ENCODE measurements at regions not wholly inside any gene's neighbourhood (a gene's known extent, or its start where the extent isn't known, plus 50 kb on each side); places are given as distances from the start of the nearest gene placed in this dataset.
"Not testable (repeated sequence)": the region's sequence is repeated elsewhere in the genome, so short reads cannot be mapped to it uniquely, and the experiment has no call there.

DNA sequence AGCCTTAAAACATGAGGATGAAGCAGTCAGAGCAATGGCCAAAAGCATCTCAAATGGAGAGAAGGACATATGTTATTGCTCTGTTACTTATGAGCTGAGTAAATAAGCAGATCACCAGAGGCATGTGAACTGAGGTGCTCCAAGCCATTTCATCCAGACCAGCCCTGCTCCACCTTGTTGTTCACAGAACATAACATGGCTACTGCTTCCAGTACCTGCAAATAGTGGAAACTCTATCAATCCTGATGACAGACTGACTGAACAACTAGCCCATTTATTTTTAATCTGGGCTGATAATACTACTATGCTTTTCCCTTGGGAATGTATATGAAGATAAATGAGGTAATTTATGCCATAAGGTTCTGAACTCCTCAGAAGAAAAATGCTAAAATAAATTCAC, 1164.7 kb downstream of the FAM181B start:
- Histone ChIP-seq H3K4me3 (ENCODE audit: control insufficient read depth in 1 of 2, extremely low read depth in 1 of 2, low read length in 1 of 2) (no peak overlapping the region), H3K36me3 (ENCODE audit: control insufficient read depth in 2 of 2, extremely low read depth in 1 of 2, insufficient read depth in 1 of 2, low read length in 1 of 2) (no peaks in the 10 kb centered on the region), H3K27ac (ENCODE audit: low read length) (no peak overlapping the region), H3K27me3 (replicated peaks in 1 of 2; ENCODE audit: control insufficient read depth in 2 of 2, extremely low read depth in 1 of 2, insufficient read depth in 2 of 2, low read length in 1 of 2) (no peaks in the 10 kb centered on the region), H3K9me3 (no peaks in the 10 kb centered on the region), H3K4me1 (ENCODE audit: control insufficient read depth in 1 of 2, extremely low read depth in 1 of 2, insufficient read depth in 2 of 2, low read length in 2 of 2) (no peaks in the 10 kb centered on the region)
- DNase-seq (no peak), ATAC-seq (replicated peaks in 1 of 4) (no peak)
- no peaks in the 10 kb centered on the region for H3K4me1 Mint-ChIP-seq
- CTCF ChIA-PET, result no interaction called here
- POLR2A ChIA-PET, result no interaction called here
- H3K27ac Mint-ChIP-seq, result no peak overlapping the region
- no peak overlapping the region for H3K4me3 Mint-ChIP-seq
- H3K9me3 Mint-ChIP-seq, result no peaks in the 10 kb centered on the region
- no peaks in the 10 kb centered on the region for H3K27me3 Mint-ChIP-seq
- H3K36me3 Mint-ChIP-seq, result no peaks in the 10 kb centered on the region

GRCh38 chr11:81548123-81548522, 1185.5 kb downstream of the FAM181B start:
- ChIA-PET POLR2A (no interaction called here), CTCF (no interaction called here)
- H3K9me3 ChIP-seq, result no peaks in the 10 kb centered on the region
- WGBS (ENCODE audit: insufficient coverage), result 0% methylated on average over 1 of the region's 1 CpG
- H3K36me3 ChIP-seq (ENCODE audit: control insufficient read depth in 2 of 2, extremely low read depth in 1 of 2, insufficient read depth in 1 of 2, low read length in 1 of 2), result no peaks in the 10 kb centered on the region
- peaks cover 0 to 5% (median 2%) of the 10 kb centered on the region in 3 donors for H3K9me3 Mint-ChIP-seq
- H3K4me3 Mint-ChIP-seq, result no peak overlapping the region
- no peaks in the 10 kb centered on the region for H3K27me3 ChIP-seq (replicated peaks in 1 of 2; ENCODE audit: control insufficient read depth in 2 of 2, extremely low read depth in 1 of 2, insufficient read depth in 2 of 2, low read length in 1 of 2)
- H3K27ac ChIP-seq (ENCODE audit: low read length), result no peak overlapping the region
- no peaks in the 10 kb centered on the region for H3K4me1 Mint-ChIP-seq
- ATAC-seq (replicated peaks in 1 of 4), result no peak
- H3K4me1 ChIP-seq (ENCODE audit: control insufficient read depth in 1 of 2, extremely low read depth in 1 of 2, insufficient read depth in 2 of 2, low read length in 2 of 2), result no peaks in the 10 kb centered on the region
- H3K36me3 Mint-ChIP-seq, result no peaks in the 10 kb centered on the region
- H3K27me3 Mint-ChIP-seq, result no peaks in the 10 kb centered on the region
- H3K27ac Mint-ChIP-seq, result no peak overlapping the region
- H3K4me3 ChIP-seq (ENCODE audit: control insufficient read depth in 1 of 2, extremely low read depth in 1 of 2, low read length in 1 of 2), result no peak overlapping the region
- DNase-seq, result no peak

- H3K36me3 Mint-ChIP-seq; H3K27ac ChIP-seq (ENCODE audit: low read length); H3K9me3 ChIP-seq; H3K36me3 ChIP-seq (ENCODE audit: control insufficient read depth in 2 of 2, extremely low read depth in 1 of 2, insufficient read depth in 1 of 2, low read length in 1 of 2); H3K4me3 Mint-ChIP-seq; H3K27me3 ChIP-seq (replicated peaks in 1 of 2; ENCODE audit: control insufficient read depth in 2 of 2, extremely low read depth in 1 of 2, insufficient read depth in 2 of 2, low read length in 1 of 2); H3K4me1 Mint-ChIP-seq; H3K27me3 Mint-ChIP-seq; POLR2A ChIA-PET; H3K9me3 Mint-ChIP-seq; H3K27ac Mint-ChIP-seq; H3K4me3 ChIP-seq (ENCODE audit: control insufficient read depth in 1 of 2, extremely low read depth in 1 of 2, low read length in 1 of 2); ATAC-seq (replicated peaks in 1 of 4); CTCF ChIA-PET; DNase-seq; H3K4me1 ChIP-seq (ENCODE audit: control insufficient read depth in 1 of 2, extremely low read depth in 1 of 2, insufficient read depth in 2 of 2, low read length in 2 of 2): not testable (repeated sequence)
- WGBS (ENCODE audit: insufficient coverage), result 96% methylated on average over 10 of the region's 12 CpGs
Observed at GRCh38 chr11:81539806-81540205, 1193.9 kb downstream of the FAM181B start.

DNA sequence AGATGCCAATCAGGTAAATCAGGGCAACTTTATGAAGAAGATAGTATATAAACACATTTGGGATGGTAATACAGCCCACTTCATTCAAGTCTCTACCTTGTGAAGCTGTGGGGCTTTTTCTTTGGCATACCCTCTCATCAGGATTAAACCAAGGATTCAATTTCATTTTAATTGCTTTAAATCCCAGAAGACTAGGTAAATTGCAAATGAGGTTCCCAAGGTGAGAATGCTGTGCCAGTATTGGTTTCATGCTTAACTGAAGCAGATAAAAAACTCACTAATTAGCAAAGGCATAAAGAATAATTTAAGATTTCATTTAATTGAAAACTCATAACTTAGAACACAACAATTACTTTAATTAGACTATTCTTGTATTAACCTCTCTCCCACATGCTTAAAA, 1218.1 kb downstream of the FAM181B start:
- no peak overlapping the region for H3K27ac Mint-ChIP-seq

DNA sequence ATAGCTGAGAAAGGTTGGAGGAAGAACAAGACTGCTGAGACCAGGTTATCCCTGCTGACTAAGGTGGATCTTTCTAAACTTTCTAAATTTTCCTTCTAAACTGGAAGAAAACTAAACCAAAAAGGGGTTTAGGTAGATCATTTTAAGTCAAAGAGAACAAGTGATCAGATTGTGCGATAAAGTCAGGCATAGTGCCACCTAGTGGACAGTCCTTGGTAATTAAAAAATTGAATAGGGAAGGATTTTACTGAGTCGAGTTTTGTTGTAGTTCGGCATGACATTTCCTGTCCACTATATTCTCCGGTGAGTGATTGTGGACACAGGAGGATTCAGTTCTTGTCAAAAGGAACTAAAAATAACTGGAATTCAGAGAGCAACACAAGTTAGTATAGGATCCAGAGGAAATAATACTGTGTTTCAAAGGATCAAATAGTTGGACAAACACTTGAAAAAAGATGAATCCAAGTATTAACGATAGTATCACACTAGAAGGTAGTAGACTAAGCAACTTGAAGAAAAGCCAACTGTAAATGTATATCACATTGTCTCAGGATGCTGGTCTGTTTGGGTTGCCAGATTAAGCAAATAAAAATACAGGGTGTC, 1236.4 kb downstream of the FAM181B start:
- Mint-ChIP-seq H3K9me3 (peaks cover 0 to 3% (median 0%) of the 10 kb centered on the region in 3 donors), H3K27ac (no peak overlapping the region), H3K4me1 (no peaks in the 10 kb centered on the region), H3K27me3 (peaks cover 0 to 4% of the 10 kb centered on the region in 2 donors), H3K4me3 (no peak overlapping the region), H3K36me3 (no peaks in the 10 kb centered on the region)
- H3K4me3 ChIP-seq (ENCODE audit: control insufficient read depth in 1 of 2, extremely low read depth in 1 of 2, low read length in 1 of 2), result no peak overlapping the region
- ATAC-seq (replicated peaks in 1 of 4) (no peak), DNase-seq (peak in 1 of 35 experiments; percentile 19)
- ChIA-PET CTCF (interaction anchor here (0.6 to 0.8 kb wide), 2 partner anchors 45 to 1153 kb away, joined by 3 to 4 read pairs; no protein-coding TSS in a partner anchor), POLR2A (no interaction called here)
- no peaks in the 10 kb centered on the region for H3K9me3 ChIP-seq
- no peaks in the 10 kb centered on the region for H3K27me3 ChIP-seq (replicated peaks in 1 of 2; ENCODE audit: control insufficient read depth in 2 of 2, extremely low read depth in 1 of 2, insufficient read depth in 2 of 2, low read length in 1 of 2)
- H3K4me1 ChIP-seq (ENCODE audit: control insufficient read depth in 1 of 2, extremely low read depth in 1 of 2, insufficient read depth in 2 of 2, low read length in 2 of 2), result no peaks in the 10 kb centered on the region
- no peaks in the 10 kb centered on the region for H3K36me3 ChIP-seq (ENCODE audit: control insufficient read depth in 2 of 2, extremely low read depth in 1 of 2, insufficient read depth in 1 of 2, low read length in 1 of 2)
- no CpG with 5 or more reads among the region's 5 CpGs for WGBS (ENCODE audit: insufficient coverage)
- H3K27ac ChIP-seq (ENCODE audit: low read length), result no peak overlapping the region

More for the DNA sequence above, 1218.1 kb downstream of the FAM181B start:
- Histone ChIP-seq H3K9me3 (no peaks in the 10 kb centered on the region), H3K4me1 (ENCODE audit: control insufficient read depth in 1 of 2, extremely low read depth in 1 of 2, insufficient read depth in 2 of 2, low read length in 2 of 2) (no peaks in the 10 kb centered on the region), H3K36me3 (ENCODE audit: control insufficient read depth in 2 of 2, extremely low read depth in 1 of 2, insufficient read depth in 1 of 2, low read length in 1 of 2) (no peaks in the 10 kb centered on the region), H3K27ac (ENCODE audit: low read length) (no peak overlapping the region), H3K4me3 (ENCODE audit: control insufficient read depth in 1 of 2, extremely low read depth in 1 of 2, low read length in 1 of 2) (no peak overlapping the region), H3K27me3 (replicated peaks in 1 of 2; ENCODE audit: control insufficient read depth in 2 of 2, extremely low read depth in 1 of 2, insufficient read depth in 2 of 2, low read length in 1 of 2) (no peaks in the 10 kb centered on the region)
- H3K4me1 Mint-ChIP-seq, result no peaks in the 10 kb centered on the region
- ChIA-PET POLR2A (no interaction called here), CTCF (no interaction called here)
- H3K36me3 Mint-ChIP-seq, result no peaks in the 10 kb centered on the region
- H3K4me3 Mint-ChIP-seq, result no peak overlapping the region
- DNase-seq (no peak), ATAC-seq (replicated peaks in 1 of 4) (no peak)
- H3K27me3 Mint-ChIP-seq, result no peaks in the 10 kb centered on the region
- peaks cover 4 to 10% (median 4%) of the 10 kb centered on the region in 3 donors for H3K9me3 Mint-ChIP-seq

DNA sequence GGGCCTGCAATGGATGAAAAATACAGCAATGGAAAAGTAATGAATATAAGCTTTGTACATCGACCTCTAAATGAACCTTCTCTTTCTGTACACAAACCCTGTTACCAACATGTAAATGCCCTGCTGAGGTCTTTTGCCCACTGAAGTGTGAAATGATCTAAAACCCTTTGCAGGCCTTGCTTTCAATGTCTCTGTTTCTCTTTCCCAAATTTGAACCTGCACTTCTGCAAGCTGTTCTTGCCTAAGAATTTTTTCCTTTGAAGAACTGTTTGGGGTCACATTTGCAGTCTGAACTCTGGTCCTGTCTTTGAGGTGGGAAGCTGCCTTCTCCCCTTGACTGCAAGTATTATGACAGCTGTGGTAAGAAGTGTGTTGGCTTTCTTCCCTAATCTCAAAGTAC, 1237.1 kb downstream of the FAM181B start:
- ATAC-seq (replicated peaks in 1 of 4) (no peak), DNase-seq (no peak)
- Mint-ChIP-seq H3K27ac (no peak overlapping the region), H3K27me3 (peaks cover 0 to 4% of the 10 kb centered on the region in 2 donors), H3K36me3 (no peaks in the 10 kb centered on the region), H3K4me3 (no peak overlapping the region), H3K9me3 (no peaks in the 10 kb centered on the region), H3K4me1 (no peaks in the 10 kb centered on the region)
- H3K36me3 ChIP-seq (ENCODE audit: control insufficient read depth in 2 of 2, extremely low read depth in 1 of 2, insufficient read depth in 1 of 2, low read length in 1 of 2), result no peaks in the 10 kb centered on the region
- POLR2A ChIA-PET, result no interaction called here
- H3K9me3 ChIP-seq, result no peaks in the 10 kb centered on the region
- H3K27ac ChIP-seq (ENCODE audit: low read length), result no peak overlapping the region
- WGBS (ENCODE audit: insufficient coverage), result no CpG with 5 or more reads among the region's 1 CpG
- no peaks in the 10 kb centered on the region for H3K4me1 ChIP-seq (ENCODE audit: control insufficient read depth in 1 of 2, extremely low read depth in 1 of 2, insufficient read depth in 2 of 2, low read length in 2 of 2)
- no peaks in the 10 kb centered on the region for H3K27me3 ChIP-seq (replicated peaks in 1 of 2; ENCODE audit: control insufficient read depth in 2 of 2, extremely low read depth in 1 of 2, insufficient read depth in 2 of 2, low read length in 1 of 2)
- H3K4me3 ChIP-seq (ENCODE audit: control insufficient read depth in 1 of 2, extremely low read depth in 1 of 2, low read length in 1 of 2), result no peak overlapping the region
- CTCF ChIA-PET, result interaction anchor here in 1 of 2 donors (0.8 kb wide), 1 partner anchor 44 kb away, joined by 3 read pairs; no protein-coding TSS in a partner anchor

- POLR2A ChIA-PET, result no interaction called here
- H3K4me3 Mint-ChIP-seq, result no peak overlapping the region
Observed at GRCh38 chr11:81495699-81496292, 1237.9 kb downstream of the FAM181B start.

More at GRCh38 chr11:81495699-81496292, 1237.9 kb downstream of the FAM181B start:
- no peaks in the 10 kb centered on the region for H3K4me1 ChIP-seq (ENCODE audit: control insufficient read depth in 1 of 2, extremely low read depth in 1 of 2, insufficient read depth in 2 of 2, low read length in 2 of 2)
- H3K4me1 Mint-ChIP-seq, result no peaks in the 10 kb centered on the region
- no peak for ATAC-seq (replicated peaks in 1 of 4)
- no peak overlapping the region for H3K27ac Mint-ChIP-seq
- H3K9me3 Mint-ChIP-seq, result no peaks in the 10 kb centered on the region
- no CpG with 5 or more reads among the region's 4 CpGs for WGBS (ENCODE audit: insufficient coverage)
- H3K4me3 ChIP-seq (ENCODE audit: control insufficient read depth in 1 of 2, extremely low read depth in 1 of 2, low read length in 1 of 2), result no peak overlapping the region
- H3K27me3 ChIP-seq (replicated peaks in 1 of 2; ENCODE audit: control insufficient read depth in 2 of 2, extremely low read depth in 1 of 2, insufficient read depth in 2 of 2, low read length in 1 of 2), result no peaks in the 10 kb centered on the region
- no peak overlapping the region for H3K27ac ChIP-seq (ENCODE audit: low read length)
- no peaks in the 10 kb centered on the region for H3K9me3 ChIP-seq
- peaks cover 0 to 4% of the 10 kb centered on the region in 2 donors for H3K27me3 Mint-ChIP-seq
- no peak for DNase-seq
- no peaks in the 10 kb centered on the region for H3K36me3 Mint-ChIP-seq
- CTCF ChIA-PET, result no interaction called here
- no peaks in the 10 kb centered on the region for H3K36me3 ChIP-seq (ENCODE audit: control insufficient read depth in 2 of 2, extremely low read depth in 1 of 2, insufficient read depth in 1 of 2, low read length in 1 of 2)
